ENCODE measurements at regions not wholly inside any gene's neighbourhood (a gene's known extent, or its start where the extent isn't known, plus 50 kb on each side); places are given as distances from the start of the nearest gene placed in this dataset.

DNA sequence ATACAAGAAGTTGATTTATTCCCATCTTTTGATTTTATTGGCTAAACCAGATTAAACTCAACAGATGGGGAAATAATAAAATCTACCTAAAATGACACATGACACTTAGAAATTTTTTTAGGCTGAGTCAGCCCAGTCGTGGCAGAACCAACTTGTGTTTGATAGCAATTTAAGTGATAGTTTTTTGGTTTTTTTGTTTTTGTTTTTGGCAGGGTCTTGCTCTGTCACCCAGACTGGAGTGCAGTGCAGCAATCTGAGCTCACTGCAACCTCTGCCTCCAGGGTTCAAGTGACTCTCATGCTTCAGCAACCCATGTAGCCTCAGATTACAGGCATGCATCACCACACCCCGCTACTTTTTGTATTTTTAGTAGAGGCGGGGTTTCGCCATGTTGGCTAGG lies 370.3 kb upstream of the NOCT start:
- DNase-seq (ENCODE audit: extremely low spot score) = no peak
- ChIA-PET POLR2A (no interaction called here), CTCF (no interaction called here)
- TF ChIP-seq ZNF384 (IDR thresholded peaks at IDR 0.05) (no peak), FOXM1 (IDR thresholded peaks at IDR 0.05; ENCODE audit: borderline replicate concordance) (no peak), ARNT (IDR thresholded peaks at IDR 0.05) (no peak), PKNOX1 (IDR thresholded peaks at IDR 0.05) (no peak), SUZ12 (IDR thresholded peaks at IDR 0.05) (no peak), CTBP1 (IDR thresholded peaks at IDR 0.05; ENCODE audit: borderline replicate concordance) (no peak), LEF1 (IDR thresholded peaks at IDR 0.05; ENCODE audit: borderline replicate concordance) (no peak), ELF4 (IDR thresholded peaks at IDR 0.05) (no peak), TARDBP (IDR thresholded peaks at IDR 0.05) (no peak), NFRKB (IDR thresholded peaks at IDR 0.05) (no peak), SP1 (IDR thresholded peaks at IDR 0.05) (no peak), FOXA1 (IDR thresholded peaks at IDR 0.05) (no peak), L3MBTL2 (conservative IDR thresholded peaks at IDR 0.05) (no peak), FOXK2 (IDR thresholded peaks at IDR 0.05) (no peak), HDGF (IDR thresholded peaks at IDR 0.05; ENCODE audit: borderline replicate concordance) (no peak), BHLHE40 (IDR thresholded peaks at IDR 0.05; ENCODE audit: borderline replicate concordance) (no peak)

DNA sequence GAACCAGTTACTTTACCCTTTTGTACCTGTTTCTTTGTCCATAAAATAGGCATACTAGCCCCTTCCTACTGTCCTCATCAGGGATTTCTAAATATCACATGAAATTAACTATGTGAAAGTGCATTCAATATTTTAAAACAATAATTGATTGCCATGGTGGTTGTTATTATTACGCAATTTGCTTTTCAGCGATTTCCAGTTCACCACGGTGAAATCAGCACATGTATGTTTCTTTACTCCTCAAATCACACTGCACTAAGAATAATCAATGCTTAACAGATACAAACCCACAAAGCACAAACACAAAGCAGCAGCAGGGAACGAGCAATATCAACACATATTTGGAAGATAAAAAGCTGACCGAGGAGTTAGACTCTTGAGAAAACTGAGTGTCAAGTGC lies 371.3 kb upstream of the NOCT start:
- TF ChIP-seq CTBP1 (IDR thresholded peaks at IDR 0.05; ENCODE audit: borderline replicate concordance) = no peak
- no peak for TF ChIP-seq L3MBTL2 (conservative IDR thresholded peaks at IDR 0.05)
- TF ChIP-seq FOXM1 (IDR thresholded peaks at IDR 0.05; ENCODE audit: borderline replicate concordance) = no peak
- no peak for TF ChIP-seq ARNT (IDR thresholded peaks at IDR 0.05)
- TF ChIP-seq TARDBP (IDR thresholded peaks at IDR 0.05) = no peak
- TF ChIP-seq BHLHE40 (IDR thresholded peaks at IDR 0.05; ENCODE audit: borderline replicate concordance) = no peak
- no peak for TF ChIP-seq FOXK2 (IDR thresholded peaks at IDR 0.05)

GRCh38 chr4:138643827-138644226 lies 371.8 kb upstream of the NOCT start:
- no peak for DNase-seq (ENCODE audit: extremely low spot score)
- ChIA-PET CTCF (no interaction called here), POLR2A (no interaction called here)
- no peak for TF ChIP-seq LEF1 (IDR thresholded peaks at IDR 0.05; ENCODE audit: borderline replicate concordance)
- TF ChIP-seq PKNOX1 (IDR thresholded peaks at IDR 0.05) = no peak
- no peak for TF ChIP-seq SUZ12 (IDR thresholded peaks at IDR 0.05)
- TF ChIP-seq BHLHE40 (IDR thresholded peaks at IDR 0.05; ENCODE audit: borderline replicate concordance) = no peak
- no peak for TF ChIP-seq FOXA1 (IDR thresholded peaks at IDR 0.05)
- TF ChIP-seq ARNT (IDR thresholded peaks at IDR 0.05) = no peak
- TF ChIP-seq FOXK2 (IDR thresholded peaks at IDR 0.05) = no peak
- no peak for TF ChIP-seq NFRKB (IDR thresholded peaks at IDR 0.05)
- no peak for TF ChIP-seq ELF4 (IDR thresholded peaks at IDR 0.05)
- no peak for TF ChIP-seq CTBP1 (IDR thresholded peaks at IDR 0.05; ENCODE audit: borderline replicate concordance)
- no peak for TF ChIP-seq ZNF384 (IDR thresholded peaks at IDR 0.05)
- TF ChIP-seq TARDBP (IDR thresholded peaks at IDR 0.05) = no peak
- no peak for TF ChIP-seq FOXM1 (IDR thresholded peaks at IDR 0.05; ENCODE audit: borderline replicate concordance)
- no peak for TF ChIP-seq HDGF (IDR thresholded peaks at IDR 0.05; ENCODE audit: borderline replicate concordance)
- no peak for TF ChIP-seq L3MBTL2 (conservative IDR thresholded peaks at IDR 0.05)
- TF ChIP-seq SP1 (IDR thresholded peaks at IDR 0.05) = no peak

More for the DNA sequence above, 371.3 kb upstream of the NOCT start:
- ChIA-PET POLR2A (no interaction called here), CTCF (no interaction called here)
- no peak for DNase-seq (ENCODE audit: extremely low spot score)

DNA sequence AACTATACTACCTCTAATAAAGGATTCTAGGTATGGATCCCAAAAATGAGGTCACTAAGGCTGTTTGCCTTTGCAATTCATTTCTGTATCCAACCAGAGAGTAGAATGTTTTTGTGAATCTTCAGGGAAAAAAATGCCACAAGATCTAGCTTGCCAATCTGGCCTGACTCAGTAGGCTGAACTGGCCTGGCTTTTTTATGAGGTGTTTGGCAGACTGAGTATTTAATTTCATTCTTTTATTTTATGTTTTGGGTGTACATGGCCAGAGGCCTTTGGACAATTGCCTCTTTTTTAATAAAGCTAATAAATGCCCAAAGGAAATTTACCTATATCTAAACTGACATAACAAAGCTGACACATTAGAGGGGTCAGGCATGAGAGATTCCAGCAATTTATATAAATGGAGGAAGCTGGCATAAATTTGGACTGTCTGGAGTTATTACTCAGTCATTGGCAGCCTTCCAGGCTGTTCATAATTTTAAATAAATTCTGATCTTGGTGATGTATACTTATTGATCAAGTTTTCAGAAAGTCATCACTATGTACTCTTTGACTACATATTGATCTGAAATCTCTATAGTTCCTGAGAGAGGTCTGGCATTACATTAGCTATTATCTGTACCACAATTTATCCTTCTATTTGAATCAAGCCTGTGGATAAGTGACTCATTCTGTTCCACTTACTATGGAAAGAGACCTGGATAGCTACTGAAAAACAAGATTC lies 376.4 kb upstream of the NOCT start:
- no peak for DNase-seq (ENCODE audit: extremely low spot score)
- ChIA-PET CTCF (no interaction called here), POLR2A (interaction anchor here (0.7 kb wide), 1 partner anchor 15 kb away, joined by 3 read pairs; no protein-coding TSS in a partner anchor)
- no peak for TF ChIP-seq CTBP1 (IDR thresholded peaks at IDR 0.05; ENCODE audit: borderline replicate concordance)
- no peak for TF ChIP-seq HDGF (IDR thresholded peaks at IDR 0.05; ENCODE audit: borderline replicate concordance)
- TF ChIP-seq NFRKB (IDR thresholded peaks at IDR 0.05) = no peak
- no peak for TF ChIP-seq FOXM1 (IDR thresholded peaks at IDR 0.05; ENCODE audit: borderline replicate concordance)
- TF ChIP-seq TARDBP (IDR thresholded peaks at IDR 0.05) = no peak
- TF ChIP-seq FOXK2 (IDR thresholded peaks at IDR 0.05) = no peak
- TF ChIP-seq BHLHE40 (IDR thresholded peaks at IDR 0.05; ENCODE audit: borderline replicate concordance) = no peak
- TF ChIP-seq PKNOX1 (IDR thresholded peaks at IDR 0.05) = no peak
- no peak for TF ChIP-seq ZNF384 (IDR thresholded peaks at IDR 0.05)
- no peak for TF ChIP-seq SP1 (IDR thresholded peaks at IDR 0.05)
- no peak for TF ChIP-seq SUZ12 (IDR thresholded peaks at IDR 0.05)
- TF ChIP-seq L3MBTL2 (conservative IDR thresholded peaks at IDR 0.05) = no peak
- TF ChIP-seq ARNT (IDR thresholded peaks at IDR 0.05) = no peak
- TF ChIP-seq LEF1 (IDR thresholded peaks at IDR 0.05; ENCODE audit: borderline replicate concordance) = no peak
- TF ChIP-seq ELF4 (IDR thresholded peaks at IDR 0.05) = no peak
- no peak for TF ChIP-seq FOXA1 (IDR thresholded peaks at IDR 0.05)

GRCh38 chr4:138636781-138637180 lies 378.8 kb upstream of the NOCT start:
- CTCF ChIA-PET = no interaction called here

More at GRCh38 chr4:138636781-138637180, 378.8 kb upstream of the NOCT start:
- DNase-seq (ENCODE audit: extremely low spot score) = no peak
- TF ChIP-seq NFRKB (IDR thresholded peaks at IDR 0.05) (no peak), FOXM1 (IDR thresholded peaks at IDR 0.05; ENCODE audit: borderline replicate concordance) (no peak), CTBP1 (IDR thresholded peaks at IDR 0.05; ENCODE audit: borderline replicate concordance) (no peak), TARDBP (IDR thresholded peaks at IDR 0.05) (no peak), SP1 (IDR thresholded peaks at IDR 0.05) (no peak), ELF4 (IDR thresholded peaks at IDR 0.05) (no peak), ARNT (IDR thresholded peaks at IDR 0.05) (no peak), BHLHE40 (IDR thresholded peaks at IDR 0.05; ENCODE audit: borderline replicate concordance) (no peak), L3MBTL2 (conservative IDR thresholded peaks at IDR 0.05) (no peak), HDGF (IDR thresholded peaks at IDR 0.05; ENCODE audit: borderline replicate concordance) (no peak), FOXA1 (IDR thresholded peaks at IDR 0.05) (no peak), LEF1 (IDR thresholded peaks at IDR 0.05; ENCODE audit: borderline replicate concordance) (no peak)
- POLR2A ChIA-PET = no interaction called here

Data from HEK293T (cell line).